SK-N-SH (cell line): ENCODE measurements at regions not wholly inside any gene's neighbourhood (a gene's known extent, or its start where the extent isn't known, plus 50 kb on each side); places are given as distances from the start of the nearest gene placed in this dataset.

Experiments
- CTCF ChIA-PET: fragments of 300-600, 350-600 bp; formaldehyde crosslinking; extraction: SDS; loops from one replicate; lab custom pipeline; 2021; lab: Yijun Ruan, JAX
- POLR2A ChIA-PET: fragments of 350-600 bp; sonication (Branson Sonifier 250); formaldehyde crosslinking; extraction: SDS; loops from one replicate; lab custom pipeline; 2020; ENCODE audit warnings: antibody characterized with exemption, inconsistent platforms; lab: Yijun Ruan, JAX
- DNase-seq: peaks from one replicate; pipeline ENCODE4 v3.0.0; 2012
- H2AFZ ChIP-seq: fragments of 200-600 bp; sonication (generic); 2 replicates; pipeline ENCODE4 v1.8.1; 2016; ENCODE audit warnings: antibody characterized with exemption, mild to moderate bottlenecking, low read depth
- H3F3A ChIP-seq: fragments of 200-600 bp; sonication (generic); replicated peaks from 2 replicates; pipeline ENCODE3; 2016; ENCODE audit warnings: antibody characterized with exemption, mild to moderate bottlenecking; ENCODE audit not compliant: insufficient read depth
- H3K27ac ChIP-seq, 2 experiments: fragments of 200-500 bp in 1 of 2; fragments of 200-600 bp in 1 of 2; sonication (Bioruptor generic) in 1 of 2; sonication (generic), shearing (Covaris generic) in 1 of 2; 2 replicates each; pipeline versions ENCODE4 v1.5.1 to v1.6.1; 2014 to 2016; ENCODE audit warnings: low read depth in 2 of 2, inconsistent platforms in 1 of 2, low read length in 1 of 2, mild to moderate bottlenecking in 1 of 2, mixed read lengths in 1 of 2
- H3K27me3 ChIP-seq: fragments of 200-600 bp; sonication (generic), shearing (Covaris generic); 2 replicates; pipeline ENCODE4 v1.6.1; 2016; ENCODE audit warnings: mixed run types; ENCODE audit not compliant: insufficient read depth
- H3K36me3 ChIP-seq, 2 experiments: fragments of 200-500 bp in 1 of 2; fragments of 200-600 bp in 1 of 2; sonication (Bioruptor generic) in 1 of 2; sonication (generic) in 1 of 2; replicated peaks in 1 of 2; 2 replicates each; pipeline versions ENCODE3 to v1.5.1; 2014 to 2016; ENCODE audit warnings: low read length in 1 of 2, mild to moderate bottlenecking in 1 of 2; ENCODE audit not compliant: insufficient read depth in 2 of 2, control insufficient read depth in 1 of 2
- H3K4me1 ChIP-seq, 2 experiments: fragments of 200-500 bp in 1 of 2; fragments of 200-600 bp in 1 of 2; sonication (Bioruptor generic) in 1 of 2; sonication (generic), shearing (Covaris generic) in 1 of 2; 2 replicates each; pipeline versions ENCODE4 v1.5.1 to v1.6.1; 2014 to 2016; ENCODE audit warnings: low read depth in 1 of 2, low read length in 1 of 2, mixed run types in 1 of 2; ENCODE audit not compliant: insufficient read depth in 2 of 2, control insufficient read depth in 1 of 2
- H3K4me2 ChIP-seq: fragments of 200-600 bp; sonication (generic), shearing (Covaris generic); 2 replicates; pipeline ENCODE4 v1.6.1; 2017; ENCODE audit warnings: mixed run types
- H3K4me3 ChIP-seq, 2 experiments: fragments of 200-500 bp in 1 of 2; fragments of 200-600 bp in 1 of 2; sonication (Bioruptor generic) in 1 of 2; sonication (generic), shearing (Covaris generic) in 1 of 2; 2 replicates each; pipeline versions ENCODE4 v1.5.1 to v1.8.1; 2014 to 2016; ENCODE audit warnings: low read depth in 2 of 2, inconsistent platforms in 1 of 2, low read length in 1 of 2, mild to moderate bottlenecking in 1 of 2, mixed read lengths in 1 of 2, moderate library complexity in 1 of 2
- H3K79me2 ChIP-seq: fragments of 200-600 bp; sonication (generic); 2 replicates; pipeline ENCODE4 v1.8.1; 2017; ENCODE audit warnings: mild to moderate bottlenecking; ENCODE audit not compliant: insufficient read depth
- H3K9ac ChIP-seq: fragments of 200-600 bp; sonication (generic); 2 replicates; pipeline ENCODE4 v1.6.1; 2017; ENCODE audit warnings: mixed run types
- H3K9me2 ChIP-seq: fragments of 200-600 bp; sonication (generic); 2 replicates; pipeline ENCODE4 v1.6.1; 2017; ENCODE audit warnings: mixed run types
- H3K9me3 ChIP-seq: fragments of 200-600 bp; sonication (generic); 2 replicates; pipeline ENCODE4 v1.6.1; 2017; ENCODE audit warnings: mixed run types, mild to moderate bottlenecking, moderate library complexity
- H4K20me1 ChIP-seq: fragments of 200-600 bp; sonication (generic); 2 replicates; pipeline ENCODE4 v1.6.1; 2017; ENCODE audit warnings: mild to moderate bottlenecking, mixed run types; ENCODE audit not compliant: insufficient read depth
- CHD2 ChIP-seq: fragments of 150-350 bp; IDR thresholded peaks from 2 replicates; pipeline ENCODE4 v1.6.1; 2018; ENCODE audit warnings: low read length; ENCODE audit not compliant: partially characterized antibody
- ELF1 ChIP-seq: IDR thresholded peaks from 2 replicates; pipeline ENCODE4 v1.4.0; 2012
- EP300 ChIP-seq, 2 experiments: IDR thresholded peaks; 2 replicates each; pipeline versions ENCODE4 v1.4.0 to v1.6.1; 2012; ENCODE audit warnings: borderline replicate concordance in 1 of 2, low read depth in 1 of 2, low read length in 1 of 2
- FOXJ3 ChIP-seq: sonication (generic); formaldehyde crosslinking; IDR thresholded peaks from 2 replicates; pipeline ENCODE4 v1.5.1; 2020; ENCODE audit warnings: mild to moderate bottlenecking, missing genetic modification reagents
- FOXM1 ChIP-seq: IDR thresholded peaks from 2 replicates; pipeline ENCODE4 v1.4.0; 2012; ENCODE audit warnings: low read depth, mild to moderate bottlenecking
- GABPA ChIP-seq: IDR thresholded peaks from 2 replicates; pipeline ENCODE4 v1.4.0; 2012; ENCODE audit warnings: low read depth, mild to moderate bottlenecking
- JUND ChIP-seq: IDR thresholded peaks from 2 replicates; pipeline ENCODE4 v1.4.0; 2012
- MEF2A ChIP-seq: IDR thresholded peaks from 2 replicates; pipeline ENCODE4 v1.4.0; 2012; ENCODE audit warnings: low read depth, borderline replicate concordance
- NFIC ChIP-seq: IDR thresholded peaks from 2 replicates; pipeline ENCODE4 v1.4.0; 2012; ENCODE audit warnings: borderline replicate concordance
- NRF1 ChIP-seq: IDR thresholded peaks from 2 replicates; pipeline ENCODE4 v1.6.1; 2012; ENCODE audit warnings: low read depth, mild to moderate bottlenecking, low read length
- POLR2AphosphoS5 ChIP-seq: IDR thresholded peaks from 2 replicates; pipeline ENCODE4 v1.6.1; 2012; ENCODE audit warnings: low read depth, low read length
- RAD21 ChIP-seq: IDR thresholded peaks from 2 replicates; pipeline ENCODE4 v1.6.1; 2012; ENCODE audit warnings: mild to moderate bottlenecking, low read length
- RCOR1 ChIP-seq: fragments of 150-350 bp; IDR thresholded peaks from 2 replicates; pipeline ENCODE4 v1.6.1; 2017; ENCODE audit warnings: antibody characterized with exemption, low read length
- RFX5 ChIP-seq: IDR thresholded peaks from 2 replicates; pipeline ENCODE4 v1.6.1; 2012; ENCODE audit warnings: mild to moderate bottlenecking, improper control_type of control experiment, low read length
- SIN3A ChIP-seq: IDR thresholded peaks from 2 replicates; pipeline ENCODE4 v1.6.1; 2012; ENCODE audit warnings: low read depth, mild to moderate bottlenecking, low read length, moderate library complexity, borderline replicate concordance
- SMC3 ChIP-seq: IDR thresholded peaks from 2 replicates; pipeline ENCODE4 v1.6.1; 2012; ENCODE audit warnings: low read depth, low read length, improper control_type of control experiment
- TAF1 ChIP-seq: IDR thresholded peaks from 2 replicates; pipeline ENCODE4 v1.6.1; 2012; ENCODE audit warnings: low read depth, mild to moderate bottlenecking, low read length, moderate library complexity, borderline replicate concordance
- TEAD4 ChIP-seq: IDR thresholded peaks from 2 replicates; pipeline ENCODE4 v1.4.0; 2012; ENCODE audit warnings: mild to moderate bottlenecking, borderline replicate concordance; ENCODE audit not compliant: insufficient read depth
- YY1 ChIP-seq: IDR thresholded peaks from 2 replicates; pipeline ENCODE4 v1.4.0; 2012; ENCODE audit warnings: low read depth, mild to moderate bottlenecking
- ZBTB33 ChIP-seq: IDR thresholded peaks from 2 replicates; pipeline ENCODE4 v1.4.0; 2012; ENCODE audit warnings: low read depth, borderline replicate concordance
- WGBS: methylation state at CpG from one replicate; pipeline ENCODE4 v1.1.6; 2017; ENCODE audit warnings: low lambda C conversion rate; 5-methylcytosine and 5-hydroxymethylcytosine counted together

- no peaks in the 10 kb centered on the region for H3K4me1 ChIP-seq
- H3K9ac ChIP-seq = no peak overlapping the region
- DNase-seq = no peak
- H3K9me2 ChIP-seq = no peaks in the 10 kb centered on the region
- H4K20me1 ChIP-seq = no peaks in the 10 kb centered on the region
- no peaks in the 10 kb centered on the region for H3F3A ChIP-seq
- ChIA-PET POLR2A (no interaction called here), CTCF (no interaction called here)
- H3K36me3 ChIP-seq = no peaks in the 10 kb centered on the region
- H3K4me2 ChIP-seq = no peak overlapping the region
- no peak overlapping the region for H2AFZ ChIP-seq
- H3K27me3 ChIP-seq = no peaks in the 10 kb centered on the region
- no peak for TF ChIP-seq SMC3
- no peak for TF ChIP-seq RCOR1
- TF ChIP-seq RAD21 = no peak
- TF ChIP-seq GABPA = no peak
- TF ChIP-seq TAF1 = no peak
- TF ChIP-seq FOXM1 = no peak
- no peak for TF ChIP-seq ZBTB33
- no peak for TF ChIP-seq CHD2
- TF ChIP-seq NFIC = no peak
- TF ChIP-seq NRF1 = no peak
- TF ChIP-seq POLR2AphosphoS5 = no peak
- no peak for TF ChIP-seq YY1
- no peak for TF ChIP-seq JUND
- TF ChIP-seq SIN3A = no peak
- no peak for TF ChIP-seq MEF2A
- no peak for TF ChIP-seq TEAD4
- H3K9me3 ChIP-seq = no peaks in the 10 kb centered on the region
- no peak overlapping the region for H3K4me3 ChIP-seq
- H3K27ac ChIP-seq = no peak overlapping the region
- no peaks in the 10 kb centered on the region for H3K79me2 ChIP-seq
Observed at GRCh38 chr20:8990770-8991169, 78.1 kb upstream of the PLCB4 start.

- no peak for DNase-seq
- no peak overlapping the region for H3K4me2 ChIP-seq
- H3K4me3 ChIP-seq = no peak overlapping the region
- TF ChIP-seq SMC3 (no peak), FOXM1 (no peak), MEF2A (no peak), POLR2AphosphoS5 (no peak), JUND (no peak), RCOR1 (no peak), EP300 (IDR thresholded peaks at IDR 0.05; ENCODE audit: borderline replicate concordance in 1 of 2, low read depth in 1 of 2, low read length in 1 of 2) (no peak), ELF1 (no peak), FOXJ3 (no peak), RFX5 (no peak)
- H3K4me1 ChIP-seq = no peaks in the 10 kb centered on the region
- H3K79me2 ChIP-seq = no peaks in the 10 kb centered on the region
- no peaks in the 10 kb centered on the region for H3K9me2 ChIP-seq
- no peak overlapping the region for H3K9ac ChIP-seq
- CTCF ChIA-PET = no interaction called here
- WGBS = 61% methylated on average over 4 of the region's 4 CpGs
- no peak overlapping the region for H3K27ac ChIP-seq
- no peaks in the 10 kb centered on the region for H3K9me3 ChIP-seq
- no peaks in the 10 kb centered on the region for H3K36me3 ChIP-seq
- no peaks in the 10 kb centered on the region for H4K20me1 ChIP-seq
- POLR2A ChIA-PET = no interaction called here
- no peaks in the 10 kb centered on the region for H3F3A ChIP-seq
- H2AFZ ChIP-seq = no peak overlapping the region
- no peaks in the 10 kb centered on the region for H3K27me3 ChIP-seq
Observed at GRCh38 chr20:8994045-8994444, 74.8 kb upstream of the PLCB4 start.
